GM19025 (cell line): ENCODE measurements at regions not wholly inside any gene's neighbourhood (a gene's known extent, or its start where the extent isn't known, plus 50 kb on each side); places are given as distances from the start of the nearest gene placed in this dataset.

Source experiments
- ATAC-seq: cut with Tn5 transposase; IDR thresholded peaks from one replicate; pipeline ENCODE4 v1.9.1; 2021; ENCODE audit warnings: mild to moderate bottlenecking, low read depth, moderate library complexity; ENCODE audit not compliant: unreplicated experiment

DNA sequence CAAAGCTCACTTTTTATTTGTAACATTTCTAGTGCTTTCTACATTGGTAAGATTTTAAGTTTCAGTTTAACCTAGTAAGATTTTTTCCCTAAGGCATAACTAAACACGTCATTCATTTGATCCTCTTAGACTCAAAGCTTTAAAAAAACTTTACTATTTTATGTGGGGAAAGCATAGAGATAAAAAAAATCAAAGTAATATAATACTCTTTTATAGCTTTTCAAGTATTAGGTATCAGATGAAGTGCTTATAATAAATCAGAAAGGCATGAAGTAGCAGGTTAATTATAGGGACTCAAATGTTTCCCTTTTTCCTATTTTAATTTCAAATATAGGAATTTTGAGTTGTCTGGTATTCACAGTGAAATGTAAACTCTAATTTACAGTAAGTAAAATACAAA, 68.0 kb upstream of the POU5F2 start:
- ATAC-seq: no peak

DNA sequence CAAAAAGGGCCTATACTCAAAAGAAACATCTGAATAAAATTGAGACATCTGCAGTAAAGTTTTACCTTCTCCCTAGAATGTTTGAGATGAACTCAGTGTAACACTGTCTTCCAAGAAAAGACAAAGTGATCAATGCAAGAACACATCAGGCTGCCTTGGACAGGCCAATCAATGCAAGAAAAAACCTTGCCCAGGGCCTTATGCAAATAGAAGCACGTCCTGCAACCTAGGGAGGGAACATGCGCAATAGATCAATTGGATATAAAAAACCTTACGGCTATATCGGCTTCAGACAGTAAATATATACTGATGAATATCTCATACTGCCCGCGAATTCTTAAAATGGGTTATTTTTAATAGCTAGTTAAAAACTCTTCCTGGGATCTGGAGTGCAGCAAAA, 66.4 kb upstream of the POU5F2 start:
- no peak for ATAC-seq

DNA sequence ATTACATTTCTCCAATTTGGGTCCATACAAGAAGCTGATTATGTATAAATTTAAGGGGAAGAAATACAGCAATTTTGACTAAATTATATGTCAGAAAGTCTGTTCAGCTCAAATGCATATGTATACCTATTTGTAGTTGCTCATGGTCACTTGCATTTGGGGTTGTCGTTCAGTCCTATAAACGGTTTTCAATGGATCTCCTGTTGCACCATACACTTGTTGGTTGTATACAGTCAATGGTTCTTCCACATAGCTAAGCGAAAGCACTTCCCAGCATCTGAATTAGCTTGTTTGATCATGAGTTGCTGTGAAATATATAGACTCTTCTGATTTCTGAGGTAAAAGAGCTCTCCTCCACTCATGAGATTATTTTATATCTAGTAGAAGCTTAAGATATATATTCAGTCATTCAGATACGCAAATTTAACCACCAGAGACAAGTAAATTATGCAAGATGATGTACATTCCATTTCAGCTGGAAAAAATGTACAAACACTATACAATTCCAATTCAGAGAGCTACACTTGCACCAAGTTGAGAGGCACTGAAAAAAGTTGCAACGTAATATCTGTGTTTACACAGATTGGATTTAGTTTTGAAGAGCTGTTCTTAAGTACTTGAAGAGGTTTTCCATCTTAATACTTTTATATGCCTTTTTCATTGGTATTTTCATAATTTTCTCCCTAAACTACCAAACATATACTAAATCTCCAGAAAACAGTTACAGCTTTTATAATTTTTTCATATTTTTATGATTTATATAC, 64.4 kb upstream of the POU5F2 start:
- no peak for ATAC-seq

DNA sequence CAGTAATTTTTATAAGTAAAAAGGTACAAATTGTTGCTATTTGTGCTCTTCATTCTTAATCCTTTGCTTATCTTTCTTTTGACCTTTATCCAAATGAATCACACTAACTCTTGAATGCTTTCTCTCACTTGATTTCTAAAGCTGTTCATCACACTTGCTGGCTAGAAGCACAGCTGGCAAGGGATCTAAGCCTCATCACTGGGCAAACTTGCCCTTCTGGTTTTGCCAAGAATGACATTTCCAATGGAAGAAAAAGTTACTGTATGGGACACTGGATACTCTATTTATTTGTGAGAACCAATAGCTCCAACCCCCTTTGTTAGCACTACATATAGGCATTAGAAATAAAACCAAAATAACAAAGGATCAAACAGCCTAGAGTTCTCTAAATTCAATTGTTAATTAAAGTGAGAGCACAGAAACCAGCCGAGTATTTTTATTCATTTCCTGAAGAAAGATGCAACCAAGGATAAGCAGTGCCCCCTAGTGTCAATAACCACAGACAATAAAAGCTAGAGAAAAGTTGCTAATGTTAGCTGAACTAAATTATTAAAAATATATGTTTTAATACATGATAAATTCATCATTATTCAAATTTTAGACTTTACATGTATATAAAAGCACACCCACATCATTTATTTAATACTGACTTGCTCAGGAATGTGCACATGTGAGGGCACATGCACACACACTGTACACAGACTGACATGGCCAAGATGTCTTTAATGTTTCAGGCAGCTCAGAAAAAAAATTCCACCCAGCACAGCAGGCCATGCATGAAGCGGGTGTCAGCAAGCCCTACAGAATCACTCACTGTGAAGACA, 59.8 kb upstream of the POU5F2 start:
- ATAC-seq: no peak

DNA sequence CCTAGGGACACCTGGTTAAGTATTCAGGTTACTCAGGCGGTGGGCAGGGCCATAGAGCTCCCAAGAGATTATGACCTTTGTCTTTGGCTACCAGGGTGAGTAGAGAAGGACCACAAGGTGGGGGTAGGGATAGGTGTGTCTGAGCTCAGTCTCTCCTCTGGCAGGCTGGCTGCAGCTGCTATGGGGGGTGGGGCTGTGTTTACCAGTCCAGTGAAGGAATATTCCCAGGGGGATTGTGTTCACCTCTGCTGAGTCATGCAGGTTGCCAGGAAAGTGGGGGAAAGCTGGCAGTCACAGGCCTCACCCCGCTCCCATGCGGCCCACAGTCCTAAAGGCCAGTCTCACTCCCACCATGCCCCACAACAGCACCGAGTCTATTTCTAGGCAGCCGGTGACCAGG, 53.6 kb upstream of the POU5F2 start:
- ATAC-seq: no peak

DNA sequence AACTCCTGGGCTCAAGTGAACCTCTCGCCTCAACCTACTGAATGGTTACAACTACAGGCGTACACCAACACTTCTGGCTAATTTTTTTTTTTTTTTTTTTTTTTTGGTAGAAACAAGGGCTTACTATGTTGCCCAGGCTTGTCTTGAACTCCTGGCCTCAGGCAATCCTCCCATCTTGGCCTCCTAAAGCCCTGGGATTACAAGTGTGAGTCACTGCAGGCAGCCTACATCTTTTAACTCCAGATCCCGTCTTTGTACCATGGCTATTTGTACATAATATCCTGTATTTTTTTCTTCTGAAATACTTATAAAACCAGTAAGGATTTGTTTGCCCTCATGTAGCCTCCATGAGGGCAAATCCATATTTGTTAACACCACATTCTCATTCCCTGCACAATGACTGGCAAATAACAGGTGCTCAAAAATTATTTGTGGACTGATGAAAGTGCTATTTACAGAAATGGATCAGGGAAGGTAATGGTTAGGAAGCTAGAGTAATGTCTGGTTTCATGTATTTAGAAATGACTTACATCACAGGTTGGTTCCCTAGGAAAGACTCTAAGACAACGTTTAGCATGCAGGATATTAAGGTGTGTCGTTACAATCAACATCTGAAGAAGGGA, 51.9 kb upstream of the POU5F2 start:
- no peak for ATAC-seq

DNA sequence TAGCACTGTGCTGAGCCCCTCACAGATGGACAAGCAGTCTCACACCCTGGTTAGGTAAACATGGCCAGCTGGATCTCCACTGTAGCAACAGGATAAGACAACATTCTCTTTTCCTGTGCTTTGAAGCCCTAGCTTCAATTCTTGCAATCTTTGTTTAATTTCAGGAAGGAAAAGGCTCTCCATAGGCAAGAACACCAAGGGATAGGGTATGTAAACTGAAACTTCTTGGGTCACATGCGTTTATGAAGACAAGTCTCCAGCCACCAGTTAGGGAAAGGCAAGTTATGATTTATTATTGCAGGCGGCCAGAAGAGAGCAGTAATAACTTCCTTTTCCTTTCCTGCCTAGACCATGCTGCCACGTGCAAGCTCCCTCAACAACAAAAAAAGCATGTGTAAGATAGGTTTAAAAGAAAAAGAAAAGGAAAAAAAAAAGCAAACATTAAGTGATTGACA, 50.1 kb upstream of the POU5F2 start:
- no peak for ATAC-seq
